ENCODE measurements at regions not wholly inside any gene's neighbourhood (a gene's known extent, or its start where the extent isn't known, plus 50 kb on each side); places are given as distances from the start of the nearest gene placed in this dataset.
A peak's percentile ranks its signal among the peaks of the same experiment; 100 is the strongest.

DNA sequence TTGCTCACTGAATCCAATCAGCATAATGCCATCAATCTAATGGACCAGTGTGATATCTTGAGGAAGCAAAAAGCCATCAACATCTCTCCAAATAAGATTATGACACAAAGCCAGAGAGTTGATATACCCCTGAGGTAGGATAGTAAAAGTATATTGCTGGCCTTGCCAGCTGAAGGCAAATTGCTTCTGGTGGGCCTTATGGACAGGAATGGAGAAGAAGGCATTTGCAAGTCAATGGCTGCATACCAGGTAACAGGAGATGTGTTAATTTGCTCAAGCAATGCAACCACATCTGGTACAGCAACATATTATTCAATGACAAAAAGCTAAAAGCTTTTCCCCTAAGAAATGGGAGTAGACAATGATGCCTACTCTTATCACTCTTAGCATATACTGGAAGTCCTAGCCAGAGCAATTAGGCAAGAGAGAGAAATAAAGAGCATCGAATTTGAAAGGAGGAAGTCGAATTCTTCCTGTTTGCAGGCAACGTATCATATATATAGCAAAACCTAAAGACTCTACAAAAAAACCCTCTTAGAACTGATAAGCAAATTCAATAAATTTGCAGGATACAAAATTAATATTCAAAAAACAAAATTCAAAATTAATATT lies 216.1 kb upstream of the RASA1 start:
- no peak for DNase-seq (ENCODE audit: low spot score)

DNA sequence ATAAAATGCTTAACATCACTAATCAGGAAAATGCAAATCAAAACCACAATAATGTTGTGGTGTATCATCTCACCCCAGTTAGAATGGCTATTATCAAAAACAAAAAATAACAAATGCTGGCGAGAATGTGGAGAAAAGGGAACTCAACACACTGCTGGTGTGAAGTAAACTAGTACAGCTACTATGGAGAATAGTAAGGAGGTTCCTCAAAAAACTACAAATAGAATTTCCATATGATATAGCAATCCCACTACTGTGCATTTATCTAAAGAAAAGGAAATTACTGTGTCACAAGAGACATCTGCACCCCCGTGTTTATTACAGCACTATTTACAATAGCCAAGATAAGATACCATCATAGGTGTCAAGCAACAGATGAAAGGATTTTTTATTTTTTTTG lies 214.5 kb upstream of the RASA1 start:
- DNase-seq (ENCODE audit: low spot score): no peak

DNA sequence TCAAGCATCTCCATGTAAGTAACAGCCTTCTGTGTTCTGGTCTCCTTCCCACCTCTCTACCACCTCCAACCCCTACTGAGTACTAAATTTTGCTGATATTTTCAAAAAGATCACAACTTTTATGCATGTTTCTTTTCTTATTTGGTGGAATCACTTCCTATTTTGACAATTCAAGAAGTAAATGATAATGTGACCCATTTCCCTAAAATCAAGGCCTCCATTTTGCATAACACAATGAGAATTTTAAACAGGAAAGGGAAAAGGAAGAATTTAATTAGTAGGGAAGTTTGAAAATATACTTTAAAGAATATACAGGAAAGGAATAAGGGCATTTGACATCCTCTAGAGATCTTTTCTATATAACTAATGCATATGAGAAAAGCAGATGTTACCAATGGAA lies 212.9 kb upstream of the RASA1 start:
- DNase-seq (ENCODE audit: low spot score): no peak

DNA sequence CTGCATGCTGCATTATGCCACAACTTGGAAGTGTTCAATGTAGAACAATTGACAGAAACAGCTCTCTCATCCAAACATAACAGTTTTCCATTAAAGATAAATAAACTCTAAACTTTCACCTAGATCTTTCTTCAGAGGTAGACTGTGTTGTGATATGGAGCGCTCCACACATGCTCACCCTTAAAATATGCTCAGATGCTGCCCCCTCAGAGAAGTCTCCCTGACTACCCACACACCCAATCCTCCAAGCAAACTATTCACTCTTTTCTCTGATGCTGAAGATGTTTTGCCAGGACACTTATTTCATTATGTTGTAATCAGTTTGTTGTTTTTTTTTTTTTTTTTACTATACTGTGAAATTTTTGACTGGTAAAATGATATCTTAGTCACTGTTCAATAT lies 206.6 kb upstream of the RASA1 start:
- DNase-seq (ENCODE audit: low spot score): no peak

DNA sequence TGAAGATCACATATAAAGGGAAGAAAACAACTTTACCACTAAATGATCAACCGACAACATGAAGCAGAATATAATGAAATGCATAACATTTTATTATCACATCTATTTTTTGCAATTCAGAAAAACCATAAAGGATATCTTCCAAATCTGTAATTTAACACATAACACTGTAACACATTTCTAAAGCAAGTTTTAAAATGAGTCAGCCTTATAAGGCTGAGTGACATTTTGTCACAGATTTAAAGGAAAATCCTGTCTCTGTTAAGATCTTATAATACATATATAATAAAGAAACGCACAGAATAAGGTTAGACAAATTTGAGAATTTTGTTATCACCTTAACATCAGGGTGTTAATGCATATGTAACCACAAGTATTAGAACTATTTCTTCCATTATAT lies 198.4 kb upstream of the RASA1 start:
- DNase-seq (ENCODE audit: low spot score): no peak

DNA sequence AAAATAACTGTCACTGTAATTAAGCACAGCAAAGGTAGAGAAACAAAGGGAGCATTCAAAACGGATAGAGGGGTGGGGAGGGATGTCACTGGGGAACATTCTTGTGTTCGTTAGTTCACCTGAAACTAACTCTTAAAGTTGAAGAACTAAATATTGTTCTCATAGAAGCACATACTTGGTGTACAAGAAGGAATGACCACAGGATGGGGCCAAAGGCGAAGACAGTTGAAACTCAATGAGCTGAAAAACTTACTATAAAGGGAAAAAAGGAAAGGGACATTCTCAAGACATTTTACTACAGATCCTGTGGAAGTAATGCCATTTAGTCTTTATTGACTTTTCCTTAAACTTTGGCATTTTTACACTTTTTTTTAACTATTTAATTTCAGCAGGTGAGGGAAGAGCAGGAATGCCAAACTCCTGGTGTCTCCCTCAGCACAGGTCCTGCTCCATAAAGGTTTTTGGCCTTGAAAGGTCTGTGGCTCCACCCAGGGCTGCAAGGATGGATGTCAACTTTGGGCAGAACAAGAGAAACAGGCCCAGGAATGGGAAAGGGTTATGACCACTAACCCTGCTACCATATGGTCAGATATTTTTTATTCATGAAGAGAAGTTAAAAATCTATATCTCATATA lies 197.6 kb upstream of the RASA1 start:
- peak; percentile 3 for DNase-seq (ENCODE audit: low spot score)

DNA sequence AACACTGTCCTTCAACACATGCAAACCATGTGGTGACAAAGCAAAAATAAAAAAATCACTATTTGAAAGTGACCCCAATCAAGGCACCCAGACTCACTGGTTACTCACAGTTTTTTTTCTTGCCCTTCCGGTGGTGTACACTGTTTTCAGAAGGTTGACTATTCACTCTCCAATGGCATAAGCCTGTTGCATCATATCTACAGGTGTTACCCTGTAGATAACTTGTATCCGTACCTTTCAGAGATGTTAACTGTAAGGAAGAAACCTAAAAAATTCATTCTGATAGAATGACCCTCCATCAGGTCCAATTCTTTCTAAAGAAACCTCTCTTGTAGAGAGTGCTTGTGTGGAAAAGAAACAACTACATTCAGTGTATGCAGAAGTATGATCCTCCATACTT lies 193.6 kb upstream of the RASA1 start:
- DNase-seq (ENCODE audit: low spot score): no peak

DNA sequence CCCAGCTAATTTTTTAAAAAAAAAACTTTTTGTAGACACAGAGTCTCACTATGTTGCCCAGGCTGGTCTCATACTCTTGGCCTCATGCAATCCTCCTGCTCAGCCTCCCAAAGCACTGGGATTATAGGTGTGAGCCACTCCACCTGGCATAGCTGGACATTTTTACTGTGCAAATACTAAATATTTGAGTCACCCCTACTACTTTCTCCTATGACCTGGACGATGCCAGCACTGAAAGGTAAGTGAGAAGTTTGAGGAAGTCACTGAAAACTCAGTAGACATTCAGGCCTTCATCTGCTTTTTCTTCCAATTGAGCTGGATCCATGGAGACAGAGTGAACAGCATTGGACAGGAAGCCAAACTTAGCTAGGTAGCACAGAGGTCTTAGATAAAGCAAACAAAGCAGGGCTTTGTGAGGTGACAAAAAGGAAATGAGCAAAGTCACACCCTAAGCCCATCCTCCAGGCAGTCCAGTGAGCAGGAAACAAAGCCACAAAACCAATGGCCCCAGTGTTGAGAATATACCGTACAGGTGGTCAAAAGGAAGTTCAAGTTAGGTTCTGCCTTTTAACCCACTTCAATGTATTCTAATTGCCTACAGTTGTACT lies 192.6 kb upstream of the RASA1 start:
- DNase-seq (ENCODE audit: low spot score): no peak

DNA sequence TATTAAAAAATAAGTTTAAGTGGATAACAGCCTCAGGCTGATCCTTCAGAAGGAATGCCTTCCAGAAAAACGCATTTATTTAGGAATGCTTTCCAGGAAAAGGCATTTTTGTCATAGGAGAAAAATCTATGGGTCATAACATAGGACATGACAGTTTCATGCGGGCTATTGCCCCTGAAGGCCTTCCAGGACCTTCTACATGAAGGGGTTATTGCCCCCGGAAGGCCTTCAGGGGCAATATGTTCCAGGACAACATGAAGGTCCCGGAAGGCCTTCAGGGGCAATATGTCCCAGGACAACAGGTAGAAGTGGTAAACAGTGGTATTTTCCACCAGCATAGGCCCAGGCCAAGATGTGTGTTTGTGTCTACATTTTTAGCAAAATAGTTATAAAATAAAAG lies 191.3 kb upstream of the RASA1 start:
- no peak for DNase-seq (ENCODE audit: low spot score)

DNA sequence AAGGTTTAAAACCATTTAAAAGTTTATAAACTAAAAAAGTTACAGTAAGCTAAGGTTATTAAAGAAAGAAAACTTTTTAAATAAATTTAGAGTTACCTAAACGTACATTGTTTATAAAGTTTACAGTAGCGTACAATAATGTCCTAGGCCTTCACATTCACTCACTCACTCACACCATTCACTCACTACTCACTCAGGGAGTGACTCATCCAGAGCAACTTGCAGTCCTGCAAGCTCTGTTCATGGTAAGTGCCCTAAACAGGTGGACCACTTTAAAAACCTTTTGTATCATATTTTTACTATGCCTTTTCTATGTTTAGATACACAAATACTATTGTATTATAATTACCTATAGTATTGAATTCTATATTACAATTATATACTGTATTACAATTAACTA lies 190.8 kb upstream of the RASA1 start:
- DNase-seq (ENCODE audit: low spot score): no peak

DNA sequence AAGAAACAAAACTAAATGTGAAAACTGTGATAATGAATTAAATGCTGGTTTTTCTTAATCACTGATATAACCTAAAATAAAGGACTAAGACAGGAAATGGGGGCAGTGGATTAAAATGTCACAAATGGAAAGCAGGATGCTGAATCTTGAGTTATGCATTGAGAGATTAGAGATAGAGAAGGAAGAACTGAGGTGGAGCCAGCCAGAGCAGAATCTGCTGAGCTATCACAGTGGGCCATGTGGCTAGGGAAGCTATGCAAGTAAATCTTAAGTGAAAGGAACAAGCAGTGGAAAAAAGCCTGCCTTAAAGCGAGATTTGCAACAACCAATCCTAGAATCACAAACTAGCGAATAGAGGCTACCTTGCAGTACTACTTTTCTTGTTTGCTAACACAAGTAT lies 188.5 kb upstream of the RASA1 start:
- no peak for DNase-seq (ENCODE audit: low spot score)

DNA sequence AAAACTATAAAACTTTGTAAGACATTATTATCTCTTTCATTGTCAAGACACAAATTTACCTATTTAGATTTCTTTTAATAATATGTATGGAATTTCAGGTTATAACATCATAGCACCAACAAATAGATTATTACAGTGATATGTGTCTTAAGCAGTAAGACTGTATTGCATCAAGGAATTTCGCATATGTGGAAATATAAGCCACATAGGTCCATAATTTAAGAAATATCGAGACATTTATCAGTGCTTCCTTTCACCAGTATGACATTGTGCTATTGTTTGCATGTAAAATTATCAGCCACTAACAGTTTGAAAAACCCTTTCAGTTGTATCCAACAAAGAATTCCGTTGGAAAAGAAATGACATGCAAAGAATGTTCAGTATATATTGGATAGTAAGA lies 186.7 kb upstream of the RASA1 start:
- DNase-seq (ENCODE audit: low spot score): no peak

DNA sequence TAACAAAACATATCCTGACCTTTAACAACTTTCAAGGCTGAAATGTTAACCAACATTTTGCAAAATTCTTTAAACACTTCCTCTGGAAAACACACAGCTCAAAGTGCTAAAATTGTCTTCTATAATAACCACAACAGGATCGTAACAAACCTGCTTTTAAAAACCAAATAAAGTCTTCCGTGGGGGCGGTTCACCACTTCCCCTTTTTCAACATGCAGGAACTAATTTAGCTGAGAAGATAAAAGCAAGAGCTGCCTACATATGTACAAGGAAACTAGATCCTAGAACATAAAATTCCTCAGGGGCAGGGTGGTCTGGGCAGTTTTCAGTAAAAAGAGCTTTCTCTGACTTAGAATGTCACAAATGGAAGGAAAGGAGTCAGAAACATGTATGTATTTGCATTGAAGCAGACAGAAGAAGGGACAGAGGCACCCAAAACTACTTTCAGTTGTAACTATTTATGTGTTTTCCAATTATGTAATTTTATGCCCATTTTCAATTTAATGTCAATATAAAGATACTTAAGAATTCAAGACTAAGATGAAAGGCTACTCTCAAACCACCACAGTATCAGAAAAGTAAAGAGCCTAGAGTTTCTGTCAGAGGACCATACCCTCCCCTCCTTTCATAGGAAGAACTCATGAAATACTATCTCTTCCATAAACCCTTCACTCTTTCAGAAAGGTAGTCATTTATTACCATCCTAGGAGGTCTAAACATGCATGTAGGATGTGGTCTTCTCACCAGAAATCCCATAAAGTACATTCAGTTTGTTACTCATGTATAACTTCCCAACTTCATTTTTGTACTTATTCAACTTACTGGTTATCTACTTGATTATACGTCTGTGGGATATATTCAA lies 185.9 kb upstream of the RASA1 start:
- no peak for DNase-seq (ENCODE audit: low spot score)

DNA sequence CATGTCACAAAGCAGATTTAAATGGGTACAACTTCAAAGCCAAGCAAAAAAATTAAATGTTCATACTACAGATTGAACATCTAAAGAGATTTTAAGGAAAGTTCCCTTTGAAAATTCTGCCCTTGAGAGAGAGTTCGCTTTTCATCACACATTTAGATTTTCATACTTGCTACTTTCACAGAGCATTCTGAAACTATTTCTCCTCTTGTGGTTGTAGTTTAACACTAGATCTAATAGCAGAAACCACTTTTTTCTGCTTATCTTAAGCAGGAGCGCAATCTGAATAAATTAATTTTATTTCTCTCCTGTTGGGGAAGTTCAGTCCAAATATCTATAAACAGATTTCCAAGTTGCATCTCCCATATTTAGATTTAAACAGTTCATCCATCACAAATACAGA lies 173.3 kb upstream of the RASA1 start:
- DNase-seq (ENCODE audit: low spot score): no peak

DNA sequence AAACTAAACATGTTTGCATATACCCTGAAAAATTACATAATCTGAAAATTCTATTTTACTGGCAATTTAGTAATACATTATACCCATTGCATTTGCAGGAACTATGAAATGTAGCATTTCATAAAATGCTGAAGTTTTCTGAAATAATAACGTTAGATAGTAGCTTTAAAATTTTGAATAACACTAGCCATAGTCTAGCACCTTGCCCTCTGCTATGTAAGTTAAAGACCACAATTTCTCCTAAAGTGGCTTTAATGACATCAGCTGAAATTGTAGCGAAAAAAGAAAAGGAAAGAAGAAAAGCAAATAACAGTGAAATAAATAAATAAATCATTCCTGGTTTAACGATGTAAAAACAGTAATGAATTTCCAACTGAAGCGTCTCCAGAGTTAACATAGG lies 172.8 kb upstream of the RASA1 start:
- no peak for DNase-seq (ENCODE audit: low spot score)

DNA sequence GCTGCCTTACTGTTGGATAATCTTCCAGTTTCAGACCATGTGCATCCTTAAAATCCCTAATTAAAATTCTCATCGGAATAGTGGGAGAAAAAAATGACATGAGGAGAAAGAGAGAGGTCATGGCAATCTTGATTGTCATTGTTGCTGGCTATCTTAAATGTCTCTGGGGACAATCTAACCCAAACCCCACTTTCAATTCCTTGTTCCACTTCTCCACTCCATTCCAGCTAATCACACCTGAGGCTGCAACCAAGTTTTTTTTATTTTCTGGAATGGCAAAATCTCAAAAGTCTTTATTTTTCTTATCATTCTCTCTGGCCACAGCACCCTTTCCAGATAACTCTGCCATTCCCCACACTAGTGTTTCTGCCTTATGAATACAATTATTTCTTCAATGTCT lies 171.9 kb upstream of the RASA1 start:
- no peak for DNase-seq (ENCODE audit: low spot score)

DNA sequence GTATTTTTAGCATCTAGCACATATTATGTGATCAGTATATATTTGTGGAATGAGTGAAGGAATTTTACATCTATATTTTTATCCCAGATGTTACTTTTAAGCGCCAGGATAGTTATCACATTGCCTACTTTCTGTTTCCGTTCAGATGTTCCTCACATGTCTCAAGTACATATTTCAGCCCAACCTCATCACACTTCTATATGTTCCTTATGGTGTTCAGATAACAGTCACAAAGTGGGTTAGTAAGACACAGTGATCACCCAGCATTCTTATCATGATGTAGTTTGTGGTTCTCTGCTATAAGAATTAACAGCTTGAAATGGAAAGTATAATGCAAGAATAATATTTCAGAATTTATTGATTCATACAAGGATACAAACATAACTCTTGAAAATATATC lies 170.0 kb upstream of the RASA1 start:
- DNase-seq (ENCODE audit: low spot score): no peak

DNA sequence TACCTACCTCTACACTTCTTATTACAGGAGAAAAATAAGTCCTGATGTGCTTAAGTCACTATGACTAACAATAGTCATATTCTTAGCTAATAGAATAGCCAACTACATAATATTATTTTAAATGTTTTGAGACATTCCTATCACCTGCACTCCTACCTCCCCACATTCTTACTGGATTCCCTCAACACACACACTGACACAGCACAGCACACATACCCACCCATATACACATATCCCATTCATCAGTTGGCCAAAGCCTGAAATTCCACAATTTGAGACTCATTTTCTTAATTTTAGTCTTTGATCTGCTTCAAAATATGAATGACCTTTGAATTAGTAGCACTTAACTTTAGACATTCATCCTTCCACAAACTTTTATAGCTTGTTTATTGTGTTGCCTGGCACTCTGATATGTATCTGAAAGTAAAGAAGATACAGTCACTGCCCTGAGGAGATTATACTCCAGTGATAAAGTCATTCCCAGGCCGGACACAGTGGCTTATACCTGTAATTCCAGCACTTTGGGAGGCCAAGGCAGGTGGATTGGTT lies 168.3 kb upstream of the RASA1 start:
- no peak for DNase-seq (ENCODE audit: low spot score)

DNA sequence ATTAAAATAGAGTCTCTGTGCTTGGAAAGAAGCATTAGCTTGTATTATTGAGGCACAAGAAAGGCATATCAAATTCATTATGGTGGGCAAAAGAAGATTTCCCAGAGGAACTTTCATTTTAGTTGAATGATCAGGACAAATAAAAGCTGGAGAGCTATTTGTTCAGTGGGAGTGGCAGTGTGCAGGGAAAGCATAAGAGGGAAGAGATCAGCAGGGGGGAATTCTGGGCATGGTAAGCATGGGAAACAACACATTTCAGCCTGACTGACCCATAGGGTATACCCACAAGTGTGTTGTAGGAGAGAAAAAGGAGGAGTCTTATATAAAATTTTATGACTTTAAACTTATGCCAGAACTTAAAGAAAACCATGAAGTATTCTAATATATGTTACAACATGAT lies 167.7 kb upstream of the RASA1 start:
- no peak for DNase-seq (ENCODE audit: low spot score)

DNA sequence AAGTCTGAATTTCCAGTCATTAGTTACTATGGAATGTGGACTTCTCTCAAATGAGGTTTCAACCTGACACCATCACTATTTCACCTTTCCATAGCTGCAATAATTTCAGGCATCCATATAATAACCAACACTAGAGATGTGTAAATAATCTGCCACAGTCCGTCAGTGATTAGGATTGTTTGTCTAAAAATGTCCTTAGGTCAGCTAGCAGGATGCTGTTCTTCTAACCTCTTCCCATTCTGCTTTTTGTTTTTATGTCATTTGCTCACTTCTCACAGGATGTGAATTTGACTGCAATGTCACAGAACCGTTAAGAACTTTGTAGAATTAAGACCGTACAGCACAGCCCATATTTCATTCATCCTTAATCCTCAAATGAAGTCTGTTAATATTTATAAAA lies 166.4 kb upstream of the RASA1 start:
- no peak for DNase-seq (ENCODE audit: low spot score)

DNA sequence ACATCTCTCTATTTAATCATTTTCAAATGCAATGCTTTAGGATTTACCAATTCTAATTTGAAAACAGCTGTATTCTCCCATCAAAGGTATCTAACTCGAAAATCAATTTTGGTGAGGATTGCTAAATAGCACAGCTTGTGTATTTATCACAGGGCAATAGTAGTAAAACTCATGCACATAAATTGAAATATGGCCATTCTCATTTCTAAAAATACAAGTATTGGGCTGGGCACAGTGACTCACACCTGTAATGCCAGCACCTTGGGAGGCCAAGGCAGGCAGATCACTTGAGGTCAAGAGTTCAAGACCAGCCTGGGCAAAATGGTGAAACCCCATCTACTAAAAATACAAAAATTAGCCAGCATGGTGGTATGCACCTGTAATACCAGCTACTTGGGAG lies 164.8 kb upstream of the RASA1 start:
- DNase-seq (ENCODE audit: low spot score): no peak

DNA sequence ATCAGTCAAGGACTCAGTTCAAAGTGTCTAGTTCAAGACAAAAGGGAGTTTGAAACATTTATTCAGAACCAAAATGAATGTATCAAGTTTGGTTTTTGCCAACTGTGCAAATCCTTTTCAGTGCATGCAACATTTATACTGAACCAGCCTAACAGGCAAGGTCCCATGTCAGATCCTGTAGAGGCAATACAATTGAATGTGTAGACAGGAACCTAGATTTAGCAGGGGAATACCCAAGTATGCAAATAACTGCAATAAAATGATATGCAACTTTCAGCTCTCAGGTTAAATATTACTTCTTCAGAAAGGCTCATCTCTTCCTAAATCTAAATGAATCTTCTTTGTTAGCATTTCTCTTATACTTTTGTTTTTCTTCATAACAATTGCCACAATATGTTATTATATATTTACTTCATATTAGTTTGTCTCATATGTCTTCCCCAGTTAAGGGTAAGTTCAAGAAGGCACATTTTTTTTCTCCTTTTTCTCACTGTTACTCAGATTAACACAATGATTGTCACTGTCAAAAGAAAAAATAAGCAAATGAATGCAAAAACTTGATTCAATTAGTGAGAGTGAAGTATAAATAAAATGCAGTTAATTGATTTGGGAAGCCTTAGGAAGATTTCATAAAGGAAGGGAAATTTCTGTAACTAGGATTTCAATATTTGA lies 163.9 kb upstream of the RASA1 start:
- DNase-seq (ENCODE audit: low spot score): no peak
